ENCODE measurements at regions not wholly inside any gene's neighbourhood (a gene's known extent, or its start where the extent isn't known, plus 50 kb on each side); places are given as distances from the start of the nearest gene placed in this dataset.

DNA sequence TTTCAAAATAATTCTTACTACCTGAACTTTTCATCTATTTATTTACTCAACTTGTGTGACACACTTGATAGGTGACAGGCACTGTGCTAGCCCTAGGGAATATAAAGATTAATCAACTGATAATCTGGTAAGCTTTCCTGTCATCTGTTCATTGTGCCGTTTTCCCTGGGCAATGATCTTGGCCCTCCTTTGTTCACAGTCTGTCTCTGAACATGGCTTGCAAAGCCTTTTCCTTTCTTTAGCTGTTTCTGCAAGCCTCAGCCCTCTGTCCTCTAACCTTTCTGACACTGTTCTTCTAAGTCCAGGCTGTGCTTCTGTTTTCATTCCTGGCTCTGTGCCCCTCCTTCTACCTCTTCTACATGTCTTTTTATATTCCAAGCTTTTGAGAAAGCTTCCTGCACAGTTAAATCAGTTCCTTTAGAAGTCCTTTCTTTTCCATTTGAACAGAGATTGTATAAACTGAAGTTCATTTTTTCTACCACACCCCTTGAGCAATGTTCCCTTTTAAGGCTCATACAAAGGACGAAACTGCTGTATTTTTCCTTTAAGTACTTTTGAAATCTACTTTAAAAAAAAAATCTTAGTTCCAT, 803.0 kb upstream of the ZNF608 start:
- no peak for TF ChIP-seq POLR2A (IDR thresholded peaks at IDR 0.05; ENCODE audit: low read depth, low read length)
- TF ChIP-seq POLR2AphosphoS5 (IDR thresholded peaks at IDR 0.05; ENCODE audit: low read depth, low read length) = no peak

Data from GM12892 (cell line).